GM18505 (cell line): ENCODE measurements at regions not wholly inside any gene's neighbourhood (a gene's known extent, or its start where the extent isn't known, plus 50 kb on each side); places are given as distances from the start of the nearest gene placed in this dataset.
"Not testable (repeated sequence)": the region's sequence is repeated elsewhere in the genome, so short reads cannot be mapped to it uniquely, and the experiment has no call there.

ENCODE experiments used
- ATAC-seq: cut with Tn5 transposase; IDR thresholded peaks from one replicate; pipeline ENCODE4 v1.9.1; 2021; ENCODE audit not compliant: unreplicated experiment
- POLR2A ChIP-seq: IDR thresholded peaks from 4 replicates; pipeline ENCODE4 v1.6.1; 2011; ENCODE audit warnings: borderline replicate concordance; ENCODE audit not compliant: insufficient read depth, insufficient read length; ENCODE audit errors: extremely low read depth

DNA sequence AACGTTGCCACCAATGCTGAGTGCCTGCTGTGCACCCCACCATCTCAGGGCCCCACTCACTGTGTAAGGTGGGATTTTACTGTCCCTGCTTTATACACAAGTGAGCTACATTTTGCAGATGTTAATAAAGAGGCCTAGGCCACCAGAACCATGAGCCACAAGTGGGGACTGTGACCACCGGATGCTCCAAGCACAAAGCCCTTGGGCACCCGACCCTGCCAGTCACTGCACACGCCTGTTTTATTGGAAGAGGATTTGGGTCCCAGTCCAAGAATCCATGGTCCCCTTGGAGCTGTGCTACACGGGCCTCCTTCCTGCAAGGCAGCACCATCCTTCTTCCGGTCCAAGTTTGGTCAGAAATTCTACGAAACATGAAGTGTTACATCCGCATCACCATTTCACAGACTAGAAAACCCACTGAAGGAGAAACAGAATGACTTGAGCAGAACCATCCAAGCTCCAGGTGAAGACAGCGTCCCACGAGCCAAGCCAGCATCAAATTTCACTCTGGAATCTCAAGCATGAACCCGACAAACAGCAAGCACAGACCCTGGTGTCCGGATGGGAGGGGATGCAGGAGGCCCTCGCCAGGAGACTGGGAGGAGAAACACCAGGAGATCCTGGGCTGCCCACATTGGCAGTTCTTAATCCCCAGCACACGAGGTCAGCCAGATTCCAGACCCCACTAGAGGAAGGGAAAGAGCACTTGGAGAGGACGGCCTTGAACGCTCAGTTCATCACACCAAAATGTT is 226.9 kb downstream of the DLL1 start:
- ATAC-seq = no peak
- no peak for TF ChIP-seq POLR2A

GRCh38 chr6:170063431-170063830 is 227.4 kb downstream of the DLL1 start:
- TF ChIP-seq POLR2A = no peak
- ATAC-seq = no peak

- no peak for TF ChIP-seq POLR2A
- ATAC-seq = no peak
Observed at GRCh38 chr6:170062915-170063241, 228.0 kb downstream of the DLL1 start.

- no peak for ATAC-seq
Observed at GRCh38 chr6:170062209-170062914, 228.5 kb downstream of the DLL1 start.

DNA sequence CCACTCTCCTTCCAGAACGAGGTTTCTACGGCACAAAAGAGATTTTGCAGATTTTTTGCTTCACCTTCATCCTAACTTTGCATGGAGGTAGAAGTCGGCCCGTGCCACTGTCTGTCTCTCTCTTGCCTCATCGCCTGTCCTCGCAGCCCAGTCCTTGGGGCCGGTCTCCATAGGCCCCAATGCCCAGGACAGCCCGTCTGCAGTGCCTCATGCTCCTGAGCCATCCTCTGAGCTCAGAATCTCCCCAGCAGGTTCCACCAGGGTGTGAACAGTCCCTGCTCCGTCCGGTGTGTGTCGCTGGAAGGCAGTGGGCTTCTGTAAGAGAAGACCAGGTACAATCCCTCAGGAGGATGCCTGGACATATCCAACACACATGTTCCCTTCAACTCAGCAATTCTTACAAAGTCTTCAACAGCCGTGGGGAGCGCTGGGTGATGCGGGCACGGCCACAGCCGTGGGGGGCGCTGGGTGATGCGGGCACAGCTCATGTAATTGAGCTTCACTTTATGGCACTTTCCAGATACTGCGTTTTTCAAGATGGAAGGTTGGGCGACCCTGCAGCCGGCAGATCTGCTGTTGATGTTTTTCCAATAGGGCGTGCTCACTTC is 231.9 kb downstream of the DLL1 start:
- no peak for TF ChIP-seq POLR2A
- ATAC-seq = no peak

More at GRCh38 chr6:170062209-170062914, 228.5 kb downstream of the DLL1 start:
- no peak for TF ChIP-seq POLR2A

- no peak for ATAC-seq
- TF ChIP-seq POLR2A = no peak
Observed at GRCh38 chr6:170057961-170058877, 232.7 kb downstream of the DLL1 start.

DNA sequence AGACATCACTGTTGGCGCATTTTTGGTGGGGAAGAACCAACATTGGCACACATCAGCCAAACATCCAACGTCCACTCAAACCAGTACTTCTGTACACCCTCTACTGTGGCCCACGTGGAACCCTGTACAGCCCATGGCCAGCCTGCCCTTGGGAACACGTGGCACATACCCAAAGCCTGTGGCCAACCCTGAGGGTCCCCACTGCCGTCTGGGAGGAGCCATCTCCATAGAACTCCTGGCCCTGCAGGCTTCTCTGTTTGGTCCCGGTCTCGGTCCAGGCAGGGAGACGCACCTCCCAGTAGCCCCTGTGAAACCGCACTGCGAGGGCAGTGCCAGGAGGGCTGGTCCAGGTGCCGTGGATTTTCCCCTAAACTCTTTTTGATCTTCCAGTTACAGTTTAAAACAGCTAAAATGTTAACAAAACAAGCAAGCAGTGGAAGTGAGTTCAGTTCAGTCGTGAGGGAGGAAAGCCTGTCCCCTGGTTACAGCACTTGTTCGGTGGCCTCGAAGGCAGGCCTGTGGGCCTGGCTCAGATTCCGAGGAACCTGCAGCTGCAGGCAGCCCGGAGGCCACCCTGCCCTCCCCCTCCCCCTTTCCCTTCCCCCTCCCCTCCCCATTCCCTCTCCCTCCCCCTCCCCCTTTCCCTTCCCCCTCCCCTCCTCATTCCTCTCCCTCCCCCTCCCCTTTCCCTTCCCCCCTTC is 233.7 kb downstream of the DLL1 start:
- TF ChIP-seq POLR2A = no peak
- no peak for ATAC-seq

GRCh38 chr6:170056278-170056711 is 234.6 kb downstream of the DLL1 start:
- ATAC-seq = no peak
- TF ChIP-seq POLR2A = no peak

GRCh38 chr6:170055797-170056196 is 235.1 kb downstream of the DLL1 start:
- not testable (repeated sequence) for ATAC-seq

DNA sequence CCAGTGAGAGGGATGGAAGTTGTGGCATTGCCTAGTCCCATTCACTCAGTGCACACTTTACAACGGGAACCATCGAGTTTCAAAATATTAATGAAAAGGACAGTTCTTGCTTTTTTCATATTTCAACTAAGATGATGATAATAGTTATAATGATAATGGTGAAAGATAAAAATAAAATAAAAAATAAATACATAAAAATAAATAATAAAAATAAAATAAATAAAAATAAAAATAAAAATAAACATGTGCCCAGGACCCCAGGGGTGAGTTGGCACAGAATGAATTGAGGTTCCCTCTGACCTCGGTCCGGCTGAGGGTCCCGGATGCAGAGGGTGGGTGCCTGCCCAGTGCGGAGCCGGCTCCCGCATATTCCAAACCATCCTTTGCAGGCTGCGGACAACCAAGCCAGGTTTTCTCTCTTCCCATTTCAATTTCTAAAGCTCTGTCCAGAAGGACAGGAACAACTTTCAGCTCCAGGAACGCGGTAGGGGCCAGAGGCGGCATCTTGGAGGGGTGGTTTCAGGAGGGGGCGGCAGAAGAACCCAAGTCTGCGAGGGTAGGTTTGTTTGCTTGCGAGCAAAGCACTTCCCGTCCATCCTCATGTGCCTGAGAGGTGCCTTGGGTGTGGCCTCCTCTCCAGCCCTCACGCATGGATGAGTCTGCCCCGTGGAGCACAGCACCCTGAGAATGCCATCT is 236.8 kb downstream of the DLL1 start:
- no peak for TF ChIP-seq POLR2A
- no peak for ATAC-seq

DNA sequence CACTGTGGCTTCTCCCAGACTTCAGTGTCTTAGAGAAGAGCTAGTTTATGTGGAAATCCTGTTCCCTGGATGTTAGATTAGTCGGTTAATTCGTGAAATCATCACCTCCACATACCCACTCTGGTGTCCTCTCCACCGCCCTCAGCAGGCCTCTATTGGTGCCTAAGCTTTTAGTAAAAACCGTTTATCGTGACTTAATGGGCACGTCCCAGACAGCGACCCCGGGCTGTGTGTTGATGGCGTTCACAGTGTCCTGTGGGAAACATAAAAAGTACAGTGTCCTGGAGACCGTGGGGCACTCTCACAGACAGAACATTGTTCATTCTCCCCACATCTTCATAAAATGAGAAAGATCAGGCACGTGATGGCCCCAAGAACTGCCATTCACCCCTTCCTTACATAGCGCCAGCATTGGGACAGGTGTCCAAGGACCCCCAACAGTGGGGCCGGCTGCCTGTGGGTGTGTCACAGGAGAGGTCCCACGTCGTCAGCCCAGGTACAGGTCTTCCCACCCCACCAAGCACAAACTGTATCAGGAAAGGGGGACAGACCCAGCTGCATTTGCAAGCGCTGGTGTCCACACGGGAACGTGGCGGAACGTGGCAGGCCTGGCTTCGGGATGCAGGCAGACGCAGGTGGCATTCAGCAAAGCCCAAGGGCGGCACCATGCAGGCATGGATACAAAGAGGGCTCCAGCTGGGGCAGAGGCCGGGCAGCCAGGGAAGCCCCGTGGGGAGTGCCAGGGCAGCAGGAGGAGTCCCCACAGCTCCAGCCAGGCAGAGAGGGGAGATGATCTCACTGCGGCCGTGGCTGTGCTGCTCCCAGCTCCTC is 237.7 kb downstream of the DLL1 start:
- no peak for ATAC-seq
- TF ChIP-seq POLR2A = no peak
